PFSK-1 (cell line): ENCODE measurements at regions not wholly inside any gene's neighbourhood (a gene's known extent, or its start where the extent isn't known, plus 50 kb on each side); places are given as distances from the start of the nearest gene placed in this dataset.

Experiments used
- FOXP2 ChIP-seq: optimal IDR thresholded peaks from 2 replicates; pipeline ENCODE3; 2011; ENCODE audit warnings: borderline replicate concordance, control low read depth, inconsistent platforms; ENCODE audit not compliant: insufficient read depth; ENCODE audit errors: extremely low read length, extremely low read depth
- POLR2AphosphoS5 ChIP-seq: IDR thresholded peaks from 2 replicates; pipeline ENCODE4 v1.6.1; 2012; ENCODE audit warnings: low read depth, mild to moderate bottlenecking, control low read depth, low read length, moderate library complexity
- REST ChIP-seq, 2 experiments: IDR thresholded peaks; 2 replicates each; pipeline versions ENCODE4 v1.6.1 to v1.8.0; 2011 to 2012; ENCODE audit warnings: low read depth in 2 of 2, low read length in 2 of 2, control low read depth in 1 of 2, inconsistent platforms in 1 of 2, mild to moderate bottlenecking in 1 of 2, moderate library complexity in 1 of 2; ENCODE audit not compliant: insufficient read depth in 1 of 2
- SIN3A ChIP-seq: IDR thresholded peaks from 2 replicates; pipeline ENCODE4 v1.6.1; 2012; ENCODE audit warnings: mild to moderate bottlenecking, low read length, moderate library complexity, borderline replicate concordance; ENCODE audit not compliant: insufficient read depth
- TAF1 ChIP-seq: IDR thresholded peaks from 2 replicates; pipeline ENCODE4 v1.6.1; 2012; ENCODE audit warnings: low read length, control low read depth, borderline replicate concordance; ENCODE audit not compliant: insufficient read depth

- TF ChIP-seq POLR2AphosphoS5 (no peak), REST (IDR thresholded peaks at IDR 0.05; ENCODE audit: insufficient read depth in 1 of 2, low read depth in 2 of 2, low read length in 2 of 2) (no peak), FOXP2 (no peak), TAF1 (no peak), SIN3A (no peak)
Measured at GRCh38 chr10:62696798-62697197, 107.7 kb upstream of the ADO start.

- TF ChIP-seq FOXP2 (no peak), SIN3A (no peak)
Measured at GRCh38 chr10:62699148-62699547, 105.4 kb upstream of the ADO start.

GRCh38 chr10:62705789-62706188 is 98.7 kb upstream of the ADO start:
- no peak for TF ChIP-seq SIN3A
- no peak for TF ChIP-seq FOXP2
- no peak for TF ChIP-seq REST (IDR thresholded peaks at IDR 0.05; ENCODE audit: insufficient read depth in 1 of 2, low read depth in 2 of 2, low read length in 2 of 2)
- no peak for TF ChIP-seq POLR2AphosphoS5
- TF ChIP-seq TAF1: no peak

DNA sequence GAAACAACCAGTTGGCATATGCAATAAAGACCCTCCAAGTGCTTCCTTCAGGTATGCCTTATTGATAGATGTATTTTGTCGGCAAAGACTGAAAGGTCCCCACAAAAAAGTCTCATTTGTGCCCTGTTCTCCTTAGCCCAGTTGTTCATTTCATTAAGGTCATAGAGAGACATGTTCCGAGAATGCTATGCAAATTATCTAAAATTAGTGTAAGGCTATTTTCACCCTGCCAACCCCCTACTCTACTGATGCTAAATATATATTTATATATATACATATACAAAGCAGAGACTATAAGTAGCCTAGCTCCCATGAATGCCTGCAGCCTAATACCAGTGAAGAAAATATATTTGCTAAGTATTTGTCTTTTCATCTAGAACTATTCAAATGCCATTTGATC is 96.7 kb upstream of the ADO start:
- no peak for TF ChIP-seq TAF1
- no peak for TF ChIP-seq FOXP2
- no peak for TF ChIP-seq REST (IDR thresholded peaks at IDR 0.05; ENCODE audit: insufficient read depth in 1 of 2, low read depth in 2 of 2, low read length in 2 of 2)
- TF ChIP-seq POLR2AphosphoS5: no peak
- TF ChIP-seq SIN3A: no peak

DNA sequence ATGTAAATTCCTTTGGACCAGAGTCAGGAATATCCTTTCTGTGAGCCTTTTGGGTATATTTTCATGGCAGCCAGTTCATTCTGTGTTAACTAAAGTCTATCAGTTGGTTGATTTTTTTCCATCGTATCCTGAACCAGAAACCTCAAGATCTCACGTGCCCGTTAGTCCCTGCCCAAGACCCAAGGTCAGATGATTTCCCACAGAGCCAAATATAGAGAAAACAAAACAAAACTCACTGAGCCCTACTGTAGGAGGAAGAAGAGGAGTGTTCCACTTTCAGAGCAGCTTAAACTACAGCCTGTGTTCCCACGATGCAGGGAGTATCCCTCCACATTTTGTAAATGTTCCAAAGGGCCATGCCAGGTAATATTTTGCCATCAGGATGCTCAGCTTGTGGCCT is 96.0 kb upstream of the ADO start:
- TF ChIP-seq SIN3A (no peak), REST (IDR thresholded peaks at IDR 0.05; ENCODE audit: insufficient read depth in 1 of 2, low read depth in 2 of 2, low read length in 2 of 2) (no peak), TAF1 (no peak), POLR2AphosphoS5 (no peak)
